Neural crest cell (in vitro differentiated cells): ENCODE measurements at regions not wholly inside any gene's neighbourhood (a gene's known extent, or its start where the extent isn't known, plus 50 kb on each side); places are given as distances from the start of the nearest gene placed in this dataset.

Experiments
- DNase-seq: peaks from one replicate; pipeline ENCODE4 v3.0.0; 2021; ENCODE audit warnings: low read depth, mixed read lengths, low spot score
- H3K27ac Mint-ChIP-seq: one replicate; pipeline ENCODE4 v1.8.0; 2021; ENCODE audit warnings: mild to moderate bottlenecking, mixed read lengths; ENCODE audit not compliant: unreplicated experiment
- H3K27me3 Mint-ChIP-seq: 2 replicates; pipeline ENCODE4 v1.8.0; 2021; ENCODE audit warnings: low read depth, mild to moderate bottlenecking, mixed read lengths
- H3K36me3 Mint-ChIP-seq: 2 replicates; pipeline ENCODE4 v1.8.0; 2021; ENCODE audit warnings: low read depth, mild to moderate bottlenecking, mixed read lengths
- H3K4me1 Mint-ChIP-seq: 2 replicates; pipeline ENCODE4 v1.8.0; 2021; ENCODE audit warnings: mixed read lengths
- H3K4me3 Mint-ChIP-seq: one replicate; pipeline ENCODE4 v1.8.0; 2021; ENCODE audit warnings: mild to moderate bottlenecking, mixed read lengths
- H3K9me3 Mint-ChIP-seq: 2 replicates; pipeline ENCODE4 v1.8.0; 2021; ENCODE audit warnings: mixed read lengths
- CTCF ChIP-seq: fragments of 200-600 bp; sonication (generic); conservative IDR thresholded peaks from 2 replicates; pipeline ENCODE4 v1.5.0; 2021; ENCODE audit warnings: antibody characterized with exemption, mild to moderate bottlenecking

- Mint-ChIP-seq H3K27me3 (no peaks in the 10 kb centered on the region), H3K27ac (no peak overlapping the region), H3K36me3 (no peaks in the 10 kb centered on the region), H3K4me3 (no peak overlapping the region), H3K9me3 (peaks cover 4% of the 10 kb centered on the region), H3K4me1 (no peaks in the 10 kb centered on the region)
- no peak for TF ChIP-seq CTCF
- no peak for DNase-seq
Measured at GRCh38 chr15:39360452-39360851, 220.4 kb upstream of the THBS1 start.

DNA sequence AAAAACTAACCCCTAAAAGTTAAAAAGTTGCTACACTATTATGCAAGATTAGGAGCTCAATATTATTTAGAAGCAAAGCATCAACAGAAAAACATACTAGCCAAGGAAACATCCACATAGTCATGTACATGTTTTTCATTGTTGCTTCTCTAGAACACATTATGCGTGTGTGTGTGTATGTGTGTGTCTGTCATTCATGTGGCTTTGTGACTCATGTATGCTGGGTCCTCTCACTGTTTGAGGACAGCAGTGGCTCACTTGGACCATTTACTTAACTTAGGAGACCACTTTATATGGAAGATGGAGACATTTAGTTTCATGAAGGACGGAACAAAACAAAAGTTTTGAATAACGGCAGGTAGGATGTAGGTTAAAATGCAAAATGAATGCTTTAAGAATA is 219.4 kb upstream of the THBS1 start:
- Mint-ChIP-seq H3K27me3 (no peaks in the 10 kb centered on the region), H3K36me3 (no peaks in the 10 kb centered on the region), H3K4me3 (no peak overlapping the region), H3K9me3 (peaks cover 4% of the 10 kb centered on the region), H3K4me1 (no peaks in the 10 kb centered on the region), H3K27ac (no peak overlapping the region)
- TF ChIP-seq CTCF = no peak
- no peak for DNase-seq

DNA sequence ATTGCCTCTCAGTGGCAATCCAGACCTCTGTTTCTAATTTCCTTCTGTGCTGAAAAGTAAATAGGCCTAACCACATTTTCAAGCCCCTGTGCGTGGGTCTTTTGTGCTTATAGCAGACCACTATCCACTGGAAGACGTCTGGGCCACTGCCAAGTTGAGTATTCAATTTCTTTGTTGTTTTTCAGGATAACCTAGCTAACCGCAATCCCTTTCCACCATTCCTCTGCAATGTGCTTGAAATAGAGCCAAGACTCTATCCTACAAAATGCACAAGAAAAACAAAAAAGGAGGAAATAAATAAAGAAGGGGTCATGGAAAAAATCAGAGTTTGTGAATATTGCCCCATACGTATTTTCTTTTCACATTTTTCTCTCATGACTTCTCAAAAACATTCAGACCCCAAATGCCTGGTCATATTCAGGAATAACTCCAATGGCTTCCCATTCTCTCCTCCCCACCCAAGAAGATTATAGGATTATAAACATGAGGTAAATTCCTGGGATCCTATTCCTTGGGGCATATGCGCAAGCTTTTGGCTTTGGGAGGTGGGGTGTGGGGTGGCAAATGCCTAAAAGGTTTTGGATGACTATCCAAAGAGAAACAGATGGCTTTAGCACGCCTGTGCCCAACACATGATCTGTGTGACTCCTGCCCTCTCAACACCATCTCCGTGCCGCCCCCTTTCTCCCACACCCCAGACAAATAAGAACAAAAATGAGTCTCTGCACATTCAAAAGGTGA is 217.9 kb upstream of the THBS1 start:
- Mint-ChIP-seq H3K27ac (no peak overlapping the region), H3K36me3 (no peaks in the 10 kb centered on the region), H3K4me1 (no peaks in the 10 kb centered on the region), H3K4me3 (no peak overlapping the region), H3K9me3 (peaks cover 4% of the 10 kb centered on the region), H3K27me3 (no peaks in the 10 kb centered on the region)
- no peak for TF ChIP-seq CTCF
- no peak for DNase-seq

- no peaks in the 10 kb centered on the region for H3K4me1 Mint-ChIP-seq
- H3K9me3 Mint-ChIP-seq = peaks cover 6% of the 10 kb centered on the region
- no peak overlapping the region for H3K27ac Mint-ChIP-seq
Measured at GRCh38 chr15:39363761-39364586, 216.9 kb upstream of the THBS1 start.

GRCh38 chr15:39364721-39365120 is 216.2 kb upstream of the THBS1 start:
- Mint-ChIP-seq H3K9me3 (peaks cover 6% of the 10 kb centered on the region), H3K4me3 (no peak overlapping the region), H3K27me3 (no peaks in the 10 kb centered on the region), H3K4me1 (no peaks in the 10 kb centered on the region), H3K36me3 (peaks cover 5% of the 10 kb centered on the region), H3K27ac (no peak overlapping the region)
- no peak for TF ChIP-seq CTCF
- DNase-seq = no peak

More at GRCh38 chr15:39363761-39364586, 216.9 kb upstream of the THBS1 start:
- no peak for TF ChIP-seq CTCF
- Mint-ChIP-seq H3K27me3 (no peaks in the 10 kb centered on the region), H3K4me3 (no peak overlapping the region), H3K36me3 (peaks cover 4% of the 10 kb centered on the region)
- no peak for DNase-seq
